HEK293 (cell line): ENCODE measurements at regions not wholly inside any gene's neighbourhood (a gene's known extent, or its start where the extent isn't known, plus 50 kb on each side); places are given as distances from the start of the nearest gene placed in this dataset.

Source experiments
- CTCF ChIA-PET: fragments of 350-600 bp; formaldehyde crosslinking; extraction: SDS; loops from one replicate; lab custom pipeline; 2021; ENCODE audit warnings: antibody characterized with exemption; lab: Yijun Ruan, JAX
- POLR2A ChIA-PET: fragments of 300-600 bp; formaldehyde crosslinking; extraction: SDS; loops from one replicate; lab custom pipeline; 2020; ENCODE audit warnings: antibody characterized with exemption, inconsistent platforms; lab: Yijun Ruan, JAX
- H3K27ac ChIP-seq: fragments of 200-500 bp; sonication (Bioruptor generic); 2 replicates; pipeline ENCODE4 v1.5.1; 2014; ENCODE audit warnings: low read depth, low read length, control low read depth, inconsistent platforms; ENCODE audit errors: extremely low read depth
- H3K36me3 ChIP-seq, 2 experiments: fragments of 200-500 bp in 1 of 2; sonication (Bioruptor generic) in 1 of 2; 1 replicate in 1 of 2; 2 replicates in 1 of 2; pipeline ENCODE4 v1.5.1; 2014 to 2017; ENCODE audit warnings: inconsistent platforms in 2 of 2, low read length in 2 of 2; ENCODE audit not compliant: control insufficient read depth in 2 of 2, insufficient read depth in 1 of 2
- H3K4me1 ChIP-seq: fragments of 200-500 bp; sonication (Bioruptor generic); 2 replicates; pipeline ENCODE4 v1.5.1; 2014; ENCODE audit warnings: mild to moderate bottlenecking, low read length, inconsistent platforms; ENCODE audit not compliant: control insufficient read depth, insufficient read depth
- H3K4me3 ChIP-seq: 2 replicates; pipeline ENCODE4 v1.5.1; 2011; ENCODE audit warnings: low read depth, mild to moderate bottlenecking, control low read depth, low read length, moderate library complexity
- H3K9me3 ChIP-seq: fragments of 200-500 bp; sonication (Bioruptor generic); 2 replicates; pipeline ENCODE4 v1.5.1; 2014; ENCODE audit warnings: low read depth, low read length, inconsistent platforms; ENCODE audit not compliant: control insufficient read depth, insufficient read depth
- HOXC10 ChIP-seq: sonication (generic); formaldehyde crosslinking; IDR thresholded peaks from 2 replicates; pipeline ENCODE4 v1.8.1; 2023; ENCODE audit warnings: mild to moderate bottlenecking, missing genetic modification reagents
- KLF10 ChIP-seq: fragments of 450-650 bp; IDR thresholded peaks from 2 replicates; pipeline ENCODE4 v1.5.1; 2018; ENCODE audit warnings: missing biosample characterization, mild to moderate bottlenecking, missing genetic modification characterization
- KLF16 ChIP-seq: fragments of 450-650 bp; formaldehyde crosslinking; IDR thresholded peaks from 2 replicates; pipeline ENCODE4 v1.5.1; 2017; ENCODE audit warnings: missing biosample characterization, missing genetic modification characterization
- TRIM28 ChIP-seq: IDR thresholded peaks from 2 replicates; pipeline ENCODE4 v1.6.1; 2011; ENCODE audit warnings: low read length, control low read depth, borderline replicate concordance
- ZFP69B ChIP-seq: fragments of 450-650 bp; formaldehyde crosslinking; IDR thresholded peaks from 2 replicates; pipeline ENCODE4 v1.5.1; 2016; ENCODE audit warnings: missing biosample characterization, missing genetic modification characterization
- ZNF2 ChIP-seq: fragments of 450-650 bp; formaldehyde crosslinking; IDR thresholded peaks from 2 replicates; pipeline ENCODE4 v1.5.1; 2016; ENCODE audit warnings: missing biosample characterization, missing genetic modification characterization
- ZNF23 ChIP-seq: fragments of 450-650 bp; formaldehyde crosslinking; IDR thresholded peaks from 2 replicates; pipeline ENCODE4 v1.5.1; 2016; ENCODE audit warnings: missing biosample characterization, missing genetic modification characterization, borderline replicate concordance
- ZNF274 ChIP-seq, 2 experiments: fragments of 200-500 bp in 1 of 2; fragments of 450-650 bp in 1 of 2; sonication (Bioruptor generic) in 1 of 2; formaldehyde crosslinking in 1 of 2; IDR thresholded peaks; 2 replicates each; pipeline versions ENCODE4 v1.5.1 to v1.6.1; 2014 to 2016; ENCODE audit warnings: borderline replicate concordance in 1 of 2, inconsistent platforms in 1 of 2, low read length in 1 of 2, missing biosample characterization in 1 of 2, missing genetic modification characterization in 1 of 2
- ZNF350 ChIP-seq: fragments of 450-650 bp; formaldehyde crosslinking; IDR thresholded peaks from 2 replicates; pipeline ENCODE4 v1.5.0; 2017; ENCODE audit warnings: missing biosample characterization, mild to moderate bottlenecking, missing genetic modification characterization
- ZNF529 ChIP-seq: fragments of 450-650 bp; formaldehyde crosslinking; IDR thresholded peaks from 2 replicates; pipeline ENCODE4 v1.5.1; 2017; ENCODE audit warnings: missing genetic modification characterization, missing biosample characterization; ENCODE audit not compliant: insufficient replicate concordance
- ZNF585B ChIP-seq: fragments of 450-650 bp; formaldehyde crosslinking; IDR thresholded peaks from 2 replicates; pipeline ENCODE4 v1.5.1; 2016; ENCODE audit warnings: missing biosample characterization, missing genetic modification characterization
- ZNF623 ChIP-seq: fragments of 450-650 bp; formaldehyde crosslinking; IDR thresholded peaks from 2 replicates; pipeline ENCODE4 v1.5.1; 2016; ENCODE audit warnings: missing biosample characterization, missing genetic modification characterization
- ZNF701 ChIP-seq: fragments of 450-650 bp; formaldehyde crosslinking; IDR thresholded peaks from 2 replicates; pipeline ENCODE4 v1.5.1; 2016; ENCODE audit warnings: missing biosample characterization, missing genetic modification characterization
- ZNF830 ChIP-seq: fragments of 450-650 bp; IDR thresholded peaks from 2 replicates; pipeline ENCODE4 v1.5.0; 2018; ENCODE audit warnings: missing biosample characterization, missing genetic modification characterization, low read depth, mild to moderate bottlenecking, moderate library complexity
- ZXDB ChIP-seq: fragments of 450-650 bp; formaldehyde crosslinking; IDR thresholded peaks from 2 replicates; pipeline ENCODE4 v1.5.1; 2016; ENCODE audit warnings: missing biosample characterization, missing genetic modification characterization
- TF ChIP-seq, protein P1 (sequence below): fragments of 450-650 bp; formaldehyde crosslinking; IDR thresholded peaks from 2 replicates; pipeline ENCODE4 v1.5.1; 2017; ENCODE audit warnings: missing biosample characterization, missing genetic modification characterization
- TF ChIP-seq, protein P2 (sequence below): fragments of 450-650 bp; formaldehyde crosslinking; IDR thresholded peaks from 2 replicates; pipeline ENCODE4 v1.5.1; 2016; ENCODE audit warnings: missing biosample characterization, missing genetic modification characterization
- TF ChIP-seq, protein P3 (sequence below): fragments of 450-650 bp; formaldehyde crosslinking; IDR thresholded peaks from 2 replicates; pipeline ENCODE4 v1.5.1; 2016; ENCODE audit warnings: missing biosample characterization, missing genetic modification characterization
- TF ChIP-seq, protein P4 (sequence below): fragments of 450-650 bp; formaldehyde crosslinking; IDR thresholded peaks from 2 replicates; pipeline ENCODE4 v1.5.1; 2016; ENCODE audit warnings: missing biosample characterization, missing genetic modification characterization, borderline replicate concordance
- TF ChIP-seq, protein P5 (sequence below): fragments of 450-650 bp; formaldehyde crosslinking; IDR thresholded peaks from 2 replicates; pipeline ENCODE4 v1.5.1; 2016; ENCODE audit warnings: missing biosample characterization, missing genetic modification characterization, low read depth

DNA sequence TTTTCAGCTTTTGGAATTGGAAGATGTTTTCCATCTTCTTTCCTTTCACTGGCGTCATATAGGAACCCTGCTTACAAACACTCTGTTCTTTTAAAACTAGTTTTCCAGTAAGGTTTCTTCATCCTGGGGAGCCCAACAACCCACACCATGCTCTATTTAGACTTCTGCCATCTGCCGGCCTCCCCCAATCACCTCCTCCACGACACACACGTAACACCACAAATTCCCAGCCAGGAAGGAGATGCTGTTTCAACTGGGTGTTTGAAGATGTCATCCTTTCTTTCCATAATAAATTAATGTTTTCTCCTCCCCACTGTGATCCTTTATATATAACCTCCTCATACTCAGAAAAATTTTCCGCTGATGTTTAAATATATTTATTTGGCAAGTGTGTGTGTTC, 231.4 kb upstream of the DDHD1 start (continued):
- TF ChIP-seq, protein P1, sequence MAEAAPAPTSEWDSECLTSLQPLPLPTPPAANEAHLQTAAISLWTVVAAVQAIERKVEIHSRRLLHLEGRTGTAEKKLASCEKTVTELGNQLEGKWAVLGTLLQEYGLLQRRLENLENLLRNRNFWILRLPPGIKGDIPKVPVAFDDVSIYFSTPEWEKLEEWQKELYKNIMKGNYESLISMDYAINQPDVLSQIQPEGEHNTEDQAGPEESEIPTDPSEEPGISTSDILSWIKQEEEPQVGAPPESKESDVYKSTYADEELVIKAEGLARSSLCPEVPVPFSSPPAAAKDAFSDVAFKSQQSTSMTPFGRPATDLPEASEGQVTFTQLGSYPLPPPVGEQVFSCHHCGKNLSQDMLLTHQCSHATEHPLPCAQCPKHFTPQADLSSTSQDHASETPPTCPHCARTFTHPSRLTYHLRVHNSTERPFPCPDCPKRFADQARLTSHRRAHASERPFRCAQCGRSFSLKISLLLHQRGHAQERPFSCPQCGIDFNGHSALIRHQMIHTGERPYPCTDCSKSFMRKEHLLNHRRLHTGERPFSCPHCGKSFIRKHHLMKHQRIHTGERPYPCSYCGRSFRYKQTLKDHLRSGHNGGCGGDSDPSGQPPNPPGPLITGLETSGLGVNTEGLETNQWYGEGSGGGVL (tag by site-specific recombination): no peak
- TF ChIP-seq, protein P2, sequence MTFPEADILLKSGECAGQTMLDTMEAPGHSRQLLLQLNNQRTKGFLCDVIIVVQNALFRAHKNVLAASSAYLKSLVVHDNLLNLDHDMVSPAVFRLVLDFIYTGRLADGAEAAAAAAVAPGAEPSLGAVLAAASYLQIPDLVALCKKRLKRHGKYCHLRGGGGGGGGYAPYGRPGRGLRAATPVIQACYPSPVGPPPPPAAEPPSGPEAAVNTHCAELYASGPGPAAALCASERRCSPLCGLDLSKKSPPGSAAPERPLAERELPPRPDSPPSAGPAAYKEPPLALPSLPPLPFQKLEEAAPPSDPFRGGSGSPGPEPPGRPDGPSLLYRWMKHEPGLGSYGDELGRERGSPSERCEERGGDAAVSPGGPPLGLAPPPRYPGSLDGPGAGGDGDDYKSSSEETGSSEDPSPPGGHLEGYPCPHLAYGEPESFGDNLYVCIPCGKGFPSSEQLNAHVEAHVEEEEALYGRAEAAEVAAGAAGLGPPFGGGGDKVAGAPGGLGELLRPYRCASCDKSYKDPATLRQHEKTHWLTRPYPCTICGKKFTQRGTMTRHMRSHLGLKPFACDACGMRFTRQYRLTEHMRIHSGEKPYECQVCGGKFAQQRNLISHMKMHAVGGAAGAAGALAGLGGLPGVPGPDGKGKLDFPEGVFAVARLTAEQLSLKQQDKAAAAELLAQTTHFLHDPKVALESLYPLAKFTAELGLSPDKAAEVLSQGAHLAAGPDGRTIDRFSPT (tag by site-specific recombination): no peak
- TF ChIP-seq ZNF2 (no peak), ZNF23 (tag by site-specific recombination) (no peak), TRIM28 (no peak), ZNF585B (tag by site-specific recombination) (no peak), ZNF701 (tag by site-specific recombination) (no peak), ZXDB (no peak)

DNA sequence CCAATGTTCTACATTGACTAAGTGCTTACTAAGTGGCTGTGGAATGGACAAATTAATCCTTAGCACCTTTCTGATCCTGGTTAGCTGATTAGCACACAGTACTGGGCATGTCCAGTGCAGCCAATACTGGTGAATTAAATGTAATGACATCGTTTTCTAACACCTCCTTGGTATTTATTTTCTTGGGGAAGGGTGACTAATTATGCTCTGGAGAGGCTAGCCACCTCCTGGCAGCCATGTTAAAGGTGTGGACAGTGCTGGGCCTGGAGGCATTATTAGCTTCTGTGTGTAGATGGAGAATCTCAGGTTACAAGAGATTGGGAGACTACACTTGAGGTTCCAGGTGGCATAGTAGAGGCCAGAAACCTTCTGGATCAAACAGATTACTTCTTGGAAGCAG, 230.9 kb upstream of the DDHD1 start:
- POLR2A ChIA-PET: interaction anchor here (0.6 kb wide), 1 partner anchor 570 kb away, joined by 3 read pairs; no protein-coding TSS in a partner anchor
- CTCF ChIA-PET: no interaction called here
- Histone ChIP-seq H3K36me3 (no peaks in the 10 kb centered on the region), H3K4me3 (no peak overlapping the region), H3K4me1 (no peaks in the 10 kb centered on the region), H3K9me3 (no peaks in the 10 kb centered on the region), H3K27ac (no peak overlapping the region)
- TF ChIP-seq, protein P3, sequence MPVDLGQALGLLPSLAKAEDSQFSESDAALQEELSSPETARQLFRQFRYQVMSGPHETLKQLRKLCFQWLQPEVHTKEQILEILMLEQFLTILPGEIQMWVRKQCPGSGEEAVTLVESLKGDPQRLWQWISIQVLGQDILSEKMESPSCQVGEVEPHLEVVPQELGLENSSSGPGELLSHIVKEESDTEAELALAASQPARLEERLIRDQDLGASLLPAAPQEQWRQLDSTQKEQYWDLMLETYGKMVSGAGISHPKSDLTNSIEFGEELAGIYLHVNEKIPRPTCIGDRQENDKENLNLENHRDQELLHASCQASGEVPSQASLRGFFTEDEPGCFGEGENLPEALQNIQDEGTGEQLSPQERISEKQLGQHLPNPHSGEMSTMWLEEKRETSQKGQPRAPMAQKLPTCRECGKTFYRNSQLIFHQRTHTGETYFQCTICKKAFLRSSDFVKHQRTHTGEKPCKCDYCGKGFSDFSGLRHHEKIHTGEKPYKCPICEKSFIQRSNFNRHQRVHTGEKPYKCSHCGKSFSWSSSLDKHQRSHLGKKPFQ: no peak
- TF ChIP-seq KLF10 (tag by site-specific recombination) (no peak), ZNF350 (tag by site-specific recombination) (no peak), ZNF529 (tag by site-specific recombination) (no peak), HOXC10 (CRISPR knock-in tag) (no peak), ZNF274 (IDR thresholded peaks at IDR 0.05; ENCODE audit: low read length) (no peak), ZNF274 (tag by site-specific recombination; IDR thresholded peaks at IDR 0.05; ENCODE audit: borderline replicate concordance) (no peak), KLF16 (tag by site-specific recombination) (no peak), ZNF623 (tag by site-specific recombination) (no peak), TRIM28 (no peak), ZFP69B (tag by site-specific recombination) (no peak), ZNF701 (tag by site-specific recombination) (no peak), ZNF830 (tag by site-specific recombination) (no peak)
- TF ChIP-seq, protein P4, sequence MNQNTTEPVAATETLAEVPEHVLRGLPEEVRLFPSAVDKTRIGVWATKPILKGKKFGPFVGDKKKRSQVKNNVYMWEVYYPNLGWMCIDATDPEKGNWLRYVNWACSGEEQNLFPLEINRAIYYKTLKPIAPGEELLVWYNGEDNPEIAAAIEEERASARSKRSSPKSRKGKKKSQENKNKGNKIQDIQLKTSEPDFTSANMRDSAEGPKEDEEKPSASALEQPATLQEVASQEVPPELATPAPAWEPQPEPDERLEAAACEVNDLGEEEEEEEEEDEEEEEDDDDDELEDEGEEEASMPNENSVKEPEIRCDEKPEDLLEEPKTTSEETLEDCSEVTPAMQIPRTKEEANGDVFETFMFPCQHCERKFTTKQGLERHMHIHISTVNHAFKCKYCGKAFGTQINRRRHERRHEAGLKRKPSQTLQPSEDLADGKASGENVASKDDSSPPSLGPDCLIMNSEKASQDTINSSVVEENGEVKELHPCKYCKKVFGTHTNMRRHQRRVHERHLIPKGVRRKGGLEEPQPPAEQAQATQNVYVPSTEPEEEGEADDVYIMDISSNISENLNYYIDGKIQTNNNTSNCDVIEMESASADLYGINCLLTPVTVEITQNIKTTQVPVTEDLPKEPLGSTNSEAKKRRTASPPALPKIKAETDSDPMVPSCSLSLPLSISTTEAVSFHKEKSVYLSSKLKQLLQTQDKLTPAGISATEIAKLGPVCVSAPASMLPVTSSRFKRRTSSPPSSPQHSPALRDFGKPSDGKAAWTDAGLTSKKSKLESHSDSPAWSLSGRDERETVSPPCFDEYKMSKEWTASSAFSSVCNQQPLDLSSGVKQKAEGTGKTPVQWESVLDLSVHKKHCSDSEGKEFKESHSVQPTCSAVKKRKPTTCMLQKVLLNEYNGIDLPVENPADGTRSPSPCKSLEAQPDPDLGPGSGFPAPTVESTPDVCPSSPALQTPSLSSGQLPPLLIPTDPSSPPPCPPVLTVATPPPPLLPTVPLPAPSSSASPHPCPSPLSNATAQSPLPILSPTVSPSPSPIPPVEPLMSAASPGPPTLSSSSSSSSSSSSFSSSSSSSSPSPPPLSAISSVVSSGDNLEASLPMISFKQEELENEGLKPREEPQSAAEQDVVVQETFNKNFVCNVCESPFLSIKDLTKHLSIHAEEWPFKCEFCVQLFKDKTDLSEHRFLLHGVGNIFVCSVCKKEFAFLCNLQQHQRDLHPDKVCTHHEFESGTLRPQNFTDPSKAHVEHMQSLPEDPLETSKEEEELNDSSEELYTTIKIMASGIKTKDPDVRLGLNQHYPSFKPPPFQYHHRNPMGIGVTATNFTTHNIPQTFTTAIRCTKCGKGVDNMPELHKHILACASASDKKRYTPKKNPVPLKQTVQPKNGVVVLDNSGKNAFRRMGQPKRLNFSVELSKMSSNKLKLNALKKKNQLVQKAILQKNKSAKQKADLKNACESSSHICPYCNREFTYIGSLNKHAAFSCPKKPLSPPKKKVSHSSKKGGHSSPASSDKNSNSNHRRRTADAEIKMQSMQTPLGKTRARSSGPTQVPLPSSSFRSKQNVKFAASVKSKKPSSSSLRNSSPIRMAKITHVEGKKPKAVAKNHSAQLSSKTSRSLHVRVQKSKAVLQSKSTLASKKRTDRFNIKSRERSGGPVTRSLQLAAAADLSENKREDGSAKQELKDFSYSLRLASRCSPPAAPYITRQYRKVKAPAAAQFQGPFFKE (tag by site-specific recombination): no peak
- TF ChIP-seq, protein P5, sequence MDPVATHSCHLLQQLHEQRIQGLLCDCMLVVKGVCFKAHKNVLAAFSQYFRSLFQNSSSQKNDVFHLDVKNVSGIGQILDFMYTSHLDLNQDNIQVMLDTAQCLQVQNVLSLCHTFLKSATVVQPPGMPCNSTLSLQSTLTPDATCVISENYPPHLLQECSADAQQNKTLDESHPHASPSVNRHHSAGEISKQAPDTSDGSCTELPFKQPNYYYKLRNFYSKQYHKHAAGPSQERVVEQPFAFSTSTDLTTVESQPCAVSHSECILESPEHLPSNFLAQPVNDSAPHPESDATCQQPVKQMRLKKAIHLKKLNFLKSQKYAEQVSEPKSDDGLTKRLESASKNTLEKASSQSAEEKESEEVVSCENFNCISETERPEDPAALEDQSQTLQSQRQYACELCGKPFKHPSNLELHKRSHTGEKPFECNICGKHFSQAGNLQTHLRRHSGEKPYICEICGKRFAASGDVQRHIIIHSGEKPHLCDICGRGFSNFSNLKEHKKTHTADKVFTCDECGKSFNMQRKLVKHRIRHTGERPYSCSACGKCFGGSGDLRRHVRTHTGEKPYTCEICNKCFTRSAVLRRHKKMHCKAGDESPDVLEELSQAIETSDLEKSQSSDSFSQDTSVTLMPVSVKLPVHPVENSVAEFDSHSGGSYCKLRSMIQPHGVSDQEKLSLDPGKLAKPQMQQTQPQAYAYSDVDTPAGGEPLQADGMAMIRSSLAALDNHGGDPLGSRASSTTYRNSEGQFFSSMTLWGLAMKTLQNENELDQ (tag by site-specific recombination): no peak
- TF ChIP-seq, all 188 proteins: peak for 0
